ENCODE measurements at regions not wholly inside any gene's neighbourhood (a gene's known extent, or its start where the extent isn't known, plus 50 kb on each side); places are given as distances from the start of the nearest gene placed in this dataset.

DNA sequence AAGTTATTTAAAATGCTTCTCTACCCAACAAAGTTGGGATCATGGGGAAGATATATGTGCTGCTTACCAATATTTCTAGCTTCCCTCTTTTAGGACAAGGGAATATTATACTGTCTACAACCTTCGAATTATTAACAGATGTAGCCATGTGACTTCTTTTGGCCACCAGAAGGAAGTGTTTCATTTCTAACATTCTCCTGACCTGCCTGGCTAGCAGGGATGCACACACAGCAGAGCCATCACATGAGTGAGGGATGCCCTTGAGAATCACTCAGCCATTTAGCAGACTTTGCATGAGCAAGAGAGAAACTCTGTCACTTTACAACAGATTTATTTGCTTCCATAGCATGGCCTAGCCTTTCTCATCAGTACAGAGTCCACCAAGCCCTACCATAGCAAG is 230.7 kb upstream of the MARCKS start:
- peak overlapping the region; percentile 23 for H3K4me3 ChIP-seq (ENCODE audit: low read depth, low read length)
- peak; percentile 79 for DNase-seq (ENCODE audit: low read depth)
- TF ChIP-seq, protein P1, sequence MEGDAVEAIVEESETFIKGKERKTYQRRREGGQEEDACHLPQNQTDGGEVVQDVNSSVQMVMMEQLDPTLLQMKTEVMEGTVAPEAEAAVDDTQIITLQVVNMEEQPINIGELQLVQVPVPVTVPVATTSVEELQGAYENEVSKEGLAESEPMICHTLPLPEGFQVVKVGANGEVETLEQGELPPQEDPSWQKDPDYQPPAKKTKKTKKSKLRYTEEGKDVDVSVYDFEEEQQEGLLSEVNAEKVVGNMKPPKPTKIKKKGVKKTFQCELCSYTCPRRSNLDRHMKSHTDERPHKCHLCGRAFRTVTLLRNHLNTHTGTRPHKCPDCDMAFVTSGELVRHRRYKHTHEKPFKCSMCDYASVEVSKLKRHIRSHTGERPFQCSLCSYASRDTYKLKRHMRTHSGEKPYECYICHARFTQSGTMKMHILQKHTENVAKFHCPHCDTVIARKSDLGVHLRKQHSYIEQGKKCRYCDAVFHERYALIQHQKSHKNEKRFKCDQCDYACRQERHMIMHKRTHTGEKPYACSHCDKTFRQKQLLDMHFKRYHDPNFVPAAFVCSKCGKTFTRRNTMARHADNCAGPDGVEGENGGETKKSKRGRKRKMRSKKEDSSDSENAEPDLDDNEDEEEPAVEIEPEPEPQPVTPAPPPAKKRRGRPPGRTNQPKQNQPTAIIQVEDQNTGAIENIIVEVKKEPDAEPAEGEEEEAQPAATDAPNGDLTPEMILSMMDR (IDR thresholded peaks at IDR 0.05; ENCODE audit: insufficient read depth, low read depth, low read length, missing control alignments), result no peak

DNA sequence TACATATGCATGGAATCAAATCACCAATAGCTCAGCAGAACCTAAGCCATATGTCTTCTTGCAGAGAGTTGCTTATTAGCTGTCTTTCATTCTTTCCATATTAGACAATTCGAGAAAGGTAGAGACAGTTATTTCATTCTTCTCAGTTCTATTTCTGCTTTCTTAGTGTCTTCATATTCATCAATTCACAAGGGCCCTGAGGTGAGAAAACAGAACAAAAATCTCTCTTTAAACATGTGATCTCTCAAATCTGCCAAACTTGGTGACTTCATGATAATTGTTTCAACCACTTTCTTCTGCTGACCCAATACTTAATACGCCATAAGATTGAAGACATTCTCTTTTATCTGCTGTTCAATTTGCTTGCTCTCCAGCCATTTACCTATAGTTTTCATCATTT is 229.7 kb upstream of the MARCKS start:
- peak overlapping the region; percentile 67 for H3K4me3 ChIP-seq (ENCODE audit: low read depth, low read length)
- DNase-seq (ENCODE audit: low read depth), result peak; percentile 84

DNA sequence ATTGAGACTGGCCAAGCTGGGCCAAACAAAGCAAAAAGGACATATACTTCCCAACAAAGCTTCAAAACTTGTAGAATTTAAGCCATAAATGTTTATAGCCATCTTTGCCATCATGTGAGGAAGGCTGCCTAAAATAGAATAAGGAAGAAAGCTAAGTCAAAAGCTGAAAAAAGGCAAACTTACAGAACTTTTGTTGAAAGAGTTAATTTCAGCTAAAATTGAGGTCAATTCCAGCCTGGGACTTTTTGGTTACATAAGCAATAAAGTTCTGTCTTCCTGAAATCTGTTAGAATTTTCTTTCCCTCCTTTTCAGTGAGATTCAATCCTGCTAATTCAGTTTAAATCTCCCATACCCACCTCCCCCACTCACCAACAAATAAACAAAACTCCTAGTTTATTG is 227.9 kb upstream of the MARCKS start:
- DNase-seq (ENCODE audit: low read depth), result no peak

More for the DNA sequence above, 229.7 kb upstream of the MARCKS start:
- TF ChIP-seq, protein P1 (IDR thresholded peaks at IDR 0.05; ENCODE audit: insufficient read depth, low read depth, low read length, missing control alignments), result no peak

DNA sequence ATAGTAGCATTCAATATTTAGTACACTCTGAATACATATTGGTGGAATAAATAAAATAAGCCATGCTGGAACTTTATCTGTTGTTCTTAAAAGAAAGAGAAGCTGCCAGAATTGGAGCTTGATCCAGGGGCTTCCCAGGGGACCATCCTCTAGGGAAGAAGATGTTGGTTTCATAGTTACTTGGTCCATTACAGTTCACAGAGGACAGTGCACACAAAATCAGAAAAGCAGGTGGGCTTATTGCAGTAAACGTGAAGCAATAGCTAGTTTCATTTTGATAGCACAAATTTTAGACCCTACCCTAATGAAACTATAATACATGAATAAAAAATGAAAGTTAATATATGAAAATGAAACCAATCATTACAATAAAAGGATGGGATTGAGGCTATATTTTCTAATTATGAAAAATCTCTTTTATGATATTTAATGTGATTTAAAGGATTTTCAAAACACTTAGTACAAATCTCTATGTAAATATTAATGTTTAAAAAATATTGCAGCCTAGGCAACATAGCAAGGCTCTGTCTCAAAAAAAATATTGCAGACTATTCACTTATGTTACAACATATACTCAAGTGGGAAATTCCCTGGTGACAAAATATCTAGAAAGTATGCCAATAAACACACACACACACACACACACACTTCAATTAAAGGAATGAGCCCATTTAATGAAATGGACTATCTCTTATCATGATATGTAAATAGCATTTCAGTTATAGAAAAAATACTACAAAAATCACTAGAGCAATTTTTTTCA is 227.0 kb upstream of the MARCKS start:
- TF ChIP-seq, protein P1 (IDR thresholded peaks at IDR 0.05; ENCODE audit: insufficient read depth, low read depth, low read length, missing control alignments), result no peak
- peak; percentile 72 for DNase-seq (ENCODE audit: low read depth)
- peak overlapping the region; percentile 67 for H3K4me3 ChIP-seq (ENCODE audit: low read depth, low read length)

More for the DNA sequence above, 227.9 kb upstream of the MARCKS start:
- peak overlapping the region; percentile 67 for H3K4me3 ChIP-seq (ENCODE audit: low read depth, low read length)
- TF ChIP-seq, protein P1 (IDR thresholded peaks at IDR 0.05; ENCODE audit: insufficient read depth, low read depth, low read length, missing control alignments), result no peak

DNA sequence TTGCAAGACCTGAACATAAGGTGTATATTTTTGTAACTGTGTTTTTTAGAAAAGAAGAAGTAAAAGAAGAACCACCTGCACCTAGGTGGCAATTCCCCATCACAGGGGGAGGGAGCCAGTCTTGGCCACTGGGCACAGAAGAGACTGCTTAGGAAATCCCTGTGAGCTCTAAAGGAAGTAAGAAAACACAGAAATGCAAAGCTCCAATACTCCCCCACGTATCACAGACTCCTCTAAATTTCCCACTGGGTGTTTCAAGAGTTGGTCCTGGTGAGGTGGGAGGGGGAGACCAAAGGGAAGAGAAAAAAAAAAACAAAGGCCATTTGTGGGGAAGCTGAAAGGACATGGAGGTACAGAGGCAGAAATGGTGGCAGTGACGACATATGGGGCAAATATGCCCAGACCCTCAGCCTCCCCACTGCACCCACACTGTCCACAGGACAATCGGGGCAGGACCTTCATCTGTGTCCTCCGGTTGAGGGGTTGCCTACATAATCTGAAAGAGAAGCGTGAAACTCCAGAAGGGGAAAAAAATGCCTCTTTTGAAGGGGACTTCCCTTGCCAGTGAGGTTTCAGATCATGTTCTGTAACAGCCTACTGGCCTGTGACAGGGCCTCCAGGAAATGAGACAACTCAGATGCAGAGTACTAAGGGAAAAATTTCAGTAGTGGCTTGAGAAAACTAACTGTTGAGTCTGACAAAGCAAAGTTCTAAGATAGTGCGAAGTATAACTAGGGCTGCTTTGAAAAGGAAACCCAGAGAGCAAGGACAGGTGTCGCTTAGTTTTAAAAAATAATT is 226.2 kb upstream of the MARCKS start:
- peak overlapping the region; percentile 67 for H3K4me3 ChIP-seq (ENCODE audit: low read depth, low read length)
- peak; percentile 96 for DNase-seq (ENCODE audit: low read depth)
- TF ChIP-seq, protein P1 (IDR thresholded peaks at IDR 0.05; ENCODE audit: insufficient read depth, low read depth, low read length, missing control alignments), result no peak

DNA sequence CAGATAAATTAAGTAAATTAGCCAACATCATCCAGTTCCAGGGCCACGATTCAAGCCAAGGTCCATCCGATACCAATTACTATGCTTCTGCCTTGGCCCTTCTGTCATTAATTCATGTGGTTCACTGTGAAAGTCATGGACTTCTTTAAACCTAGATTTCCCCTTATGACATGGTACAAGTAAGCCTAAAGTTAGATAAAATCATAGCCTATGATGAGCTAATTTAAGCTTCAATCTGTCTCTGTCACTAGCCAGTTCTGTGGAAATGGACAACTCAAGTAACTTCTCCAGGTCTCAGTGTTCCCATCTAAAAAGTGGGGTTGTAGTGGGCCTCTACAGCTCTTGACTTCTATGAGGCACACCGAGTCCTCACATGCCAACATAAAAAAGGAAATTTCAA is 225.5 kb upstream of the MARCKS start:
- peak; percentile 52 for DNase-seq (ENCODE audit: low read depth)
- TF ChIP-seq, protein P1 (IDR thresholded peaks at IDR 0.05; ENCODE audit: insufficient read depth, low read depth, low read length, missing control alignments), result no peak
- H3K4me3 ChIP-seq (ENCODE audit: low read depth, low read length), result peak overlapping the region; percentile 67

Data from GM12865 (cell line).